NCI-H1092 treated with DMSO at 0.1 percent for 48 hours (cell line): ENCODE measurements at regions not wholly inside any gene's neighbourhood (a gene's known extent, or its start where the extent isn't known, plus 50 kb on each side); places are given as distances from the start of the nearest gene placed in this dataset.

Source experiments
- DNase-seq: peaks from one replicate; lab custom pipeline; 2025; lab: John Stamatoyannopoulos, UW

- DNase-seq = no peak
Observed at GRCh38 chr16:17858061-17858460, 387.3 kb upstream of the XYLT1 start.

GRCh38 chr16:17853958-17854357, 383.2 kb upstream of the XYLT1 start:
- DNase-seq = no peak

- DNase-seq = no peak
Observed at GRCh38 chr16:17852977-17853702, 382.4 kb upstream of the XYLT1 start.

GRCh38 chr16:17850581-17851250, 380.0 kb upstream of the XYLT1 start:
- DNase-seq = no peak

- DNase-seq = no peak
Observed at GRCh38 chr16:17847234-17847795, 376.6 kb upstream of the XYLT1 start.

GRCh38 chr16:17846030-17846429, 375.3 kb upstream of the XYLT1 start:
- no peak for DNase-seq

GRCh38 chr16:17845031-17845430, 374.3 kb upstream of the XYLT1 start:
- no peak for DNase-seq

GRCh38 chr16:17843905-17844304, 373.1 kb upstream of the XYLT1 start:
- no peak for DNase-seq

GRCh38 chr16:17839907-17840306, 369.1 kb upstream of the XYLT1 start:
- DNase-seq = no peak

GRCh38 chr16:17839272-17839671, 368.5 kb upstream of the XYLT1 start:
- no peak for DNase-seq

GRCh38 chr16:17836868-17837602, 366.3 kb upstream of the XYLT1 start:
- no peak for DNase-seq

GRCh38 chr16:17835118-17835876, 364.5 kb upstream of the XYLT1 start:
- no peak for DNase-seq

GRCh38 chr16:17832738-17833137, 362.0 kb upstream of the XYLT1 start:
- DNase-seq = no peak

GRCh38 chr16:17831330-17831729, 360.6 kb upstream of the XYLT1 start:
- no peak for DNase-seq

- no peak for DNase-seq
Observed at GRCh38 chr16:17830651-17831050, 359.9 kb upstream of the XYLT1 start.

GRCh38 chr16:17829811-17830210, 359.1 kb upstream of the XYLT1 start:
- no peak for DNase-seq

GRCh38 chr16:17828012-17828411, 357.3 kb upstream of the XYLT1 start:
- DNase-seq = no peak

- DNase-seq = no peak
Observed at GRCh38 chr16:17827313-17827712, 356.6 kb upstream of the XYLT1 start.

- no peak for DNase-seq
Observed at GRCh38 chr16:17817943-17818342, 347.2 kb upstream of the XYLT1 start.

- no peak for DNase-seq
Observed at GRCh38 chr16:17817260-17817659, 346.5 kb upstream of the XYLT1 start.

- no peak for DNase-seq
Observed at GRCh38 chr16:17812771-17813170, 342.0 kb upstream of the XYLT1 start.

- DNase-seq = no peak
Observed at GRCh38 chr16:17804857-17805256, 334.1 kb upstream of the XYLT1 start.
